Uterus (tissue), 3 donors: ENCODE measurements at regions not wholly inside any gene's neighbourhood (a gene's known extent, or its start where the extent isn't known, plus 50 kb on each side); places are given as distances from the start of the nearest gene placed in this dataset.

Source experiments
- DNase-seq, 2 donors: peaks; one replicate each; pipeline ENCODE4 v3.0.0-alpha.2; 2019 to 2020
- H3K27ac ChIP-seq, 2 donors: fragments of 200-600 bp; sonication (generic); 1 replicate in 1 of 2; 2 replicates in 1 of 2; pipeline ENCODE4 v1.5.1; 2016 to 2018
- H3K27me3 ChIP-seq, 2 donors: fragments of 200-600 bp; sonication (generic); one replicate each; pipeline ENCODE4 v1.5.1; 2018 to 2019; ENCODE audit warnings: control low read depth in 1 of 2
- H3K36me3 ChIP-seq, 2 donors: fragments of 200-600 bp; sonication (generic); one replicate each; pipeline ENCODE4 v1.5.1; 2019; ENCODE audit warnings: control low read depth in 1 of 2
- H3K4me1 ChIP-seq, 2 donors: fragments of 200-600 bp; sonication (generic); one replicate each; pipeline ENCODE4 v1.5.1; 2018 to 2019; ENCODE audit warnings: control low read depth in 1 of 2
- H3K4me3 ChIP-seq, 2 donors: fragments of 200-600 bp; sonication (generic); 1 replicate in 1 of 2; 2 replicates in 1 of 2; pipeline ENCODE4 v1.5.1; 2018 to 2019; ENCODE audit warnings: mild to moderate bottlenecking in 1 of 2
- H3K9me3 ChIP-seq, 2 donors: fragments of 200-600 bp; sonication (generic); one replicate each; pipeline ENCODE4 v1.5.1; 2019; ENCODE audit warnings: control low read depth in 1 of 2
- POLR2A ChIP-seq, 2 donors: fragments of 450-650 bp; IDR thresholded peaks; one replicate each; pipeline ENCODE4 v1.6.1; 2016; ENCODE audit warnings: antibody characterized with exemption in 2 of 2, mild to moderate bottlenecking in 1 of 2, moderate library complexity in 1 of 2
- intact Hi-C: fragments of 100-400 bp; cut with DNase I; formaldehyde crosslinking; loops from one replicate; pipeline ENCODE4 v1.15.1; 2023; ENCODE audit warnings: low total_unique reads
- TF ChIP-seq, protein P1 (sequence below), 4 experiments: fragments of 200-600 bp in 2 of 4; fragments of 450-650 bp in 2 of 4; sonication (generic) in 2 of 4; IDR thresholded peaks; one replicate each; pipeline ENCODE4 v1.5.1; 2016 to 2019; ENCODE audit warnings: antibody characterized with exemption in 4 of 4, mild to moderate bottlenecking in 2 of 4, moderate library complexity in 1 of 4
- donor health status: DM: yes; HTN: yes; CAD: no.

- no peak for DNase-seq
- Histone ChIP-seq H3K4me1 (no peaks in the 10 kb centered on the region), H3K27me3 (no peaks in the 10 kb centered on the region), H3K4me3 (no peak overlapping the region), H3K27ac (no peak overlapping the region), H3K36me3 (no peaks in the 10 kb centered on the region), H3K9me3 (no peaks in the 10 kb centered on the region)
- intact Hi-C loops = no loop called here
- no peak for TF ChIP-seq POLR2A (IDR thresholded peaks at IDR 0.05)
- TF ChIP-seq, protein P1, sequence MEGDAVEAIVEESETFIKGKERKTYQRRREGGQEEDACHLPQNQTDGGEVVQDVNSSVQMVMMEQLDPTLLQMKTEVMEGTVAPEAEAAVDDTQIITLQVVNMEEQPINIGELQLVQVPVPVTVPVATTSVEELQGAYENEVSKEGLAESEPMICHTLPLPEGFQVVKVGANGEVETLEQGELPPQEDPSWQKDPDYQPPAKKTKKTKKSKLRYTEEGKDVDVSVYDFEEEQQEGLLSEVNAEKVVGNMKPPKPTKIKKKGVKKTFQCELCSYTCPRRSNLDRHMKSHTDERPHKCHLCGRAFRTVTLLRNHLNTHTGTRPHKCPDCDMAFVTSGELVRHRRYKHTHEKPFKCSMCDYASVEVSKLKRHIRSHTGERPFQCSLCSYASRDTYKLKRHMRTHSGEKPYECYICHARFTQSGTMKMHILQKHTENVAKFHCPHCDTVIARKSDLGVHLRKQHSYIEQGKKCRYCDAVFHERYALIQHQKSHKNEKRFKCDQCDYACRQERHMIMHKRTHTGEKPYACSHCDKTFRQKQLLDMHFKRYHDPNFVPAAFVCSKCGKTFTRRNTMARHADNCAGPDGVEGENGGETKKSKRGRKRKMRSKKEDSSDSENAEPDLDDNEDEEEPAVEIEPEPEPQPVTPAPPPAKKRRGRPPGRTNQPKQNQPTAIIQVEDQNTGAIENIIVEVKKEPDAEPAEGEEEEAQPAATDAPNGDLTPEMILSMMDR (IDR thresholded peaks at IDR 0.05) = no peak
These were observed 129.1 kb downstream of the TSN start for GRCh38 chr2:121884511-121884921.

- no peak for TF ChIP-seq POLR2A (IDR thresholded peaks at IDR 0.05)
- TF ChIP-seq, protein P1 (IDR thresholded peaks at IDR 0.05) = no peak
- Histone ChIP-seq H3K4me3 (no peak overlapping the region), H3K27ac (no peak overlapping the region), H3K4me1 (no peaks in the 10 kb centered on the region), H3K27me3 (no peaks in the 10 kb centered on the region), H3K36me3 (no peaks in the 10 kb centered on the region), H3K9me3 (no peaks in the 10 kb centered on the region)
- intact Hi-C loops = no loop called here
- DNase-seq = no peak
These were observed 130.6 kb downstream of the TSN start for GRCh38 chr2:121886059-121886458.

GRCh38 chr2:121887513-121888188 lies 132.2 kb downstream of the TSN start:
- Histone ChIP-seq H3K4me1 (no peaks in the 10 kb centered on the region), H3K4me3 (no peak overlapping the region), H3K27me3 (no peaks in the 10 kb centered on the region), H3K27ac (no peak overlapping the region), H3K36me3 (no peaks in the 10 kb centered on the region), H3K9me3 (no peaks in the 10 kb centered on the region)
- no peak for TF ChIP-seq POLR2A (IDR thresholded peaks at IDR 0.05)
- TF ChIP-seq, protein P1 (IDR thresholded peaks at IDR 0.05) = no peak
- intact Hi-C loops = no loop called here
- no peak for DNase-seq

GRCh38 chr2:121888189-121888557 lies 132.7 kb downstream of the TSN start:
- Histone ChIP-seq H3K4me1 (no peaks in the 10 kb centered on the region), H3K9me3 (no peaks in the 10 kb centered on the region), H3K27me3 (no peaks in the 10 kb centered on the region), H3K36me3 (no peaks in the 10 kb centered on the region), H3K4me3 (no peak overlapping the region), H3K27ac (no peak overlapping the region)
- no peak for DNase-seq
- intact Hi-C loops = no loop called here
- no peak for TF ChIP-seq POLR2A (IDR thresholded peaks at IDR 0.05)
- TF ChIP-seq, protein P1 (IDR thresholded peaks at IDR 0.05) = no peak

DNA sequence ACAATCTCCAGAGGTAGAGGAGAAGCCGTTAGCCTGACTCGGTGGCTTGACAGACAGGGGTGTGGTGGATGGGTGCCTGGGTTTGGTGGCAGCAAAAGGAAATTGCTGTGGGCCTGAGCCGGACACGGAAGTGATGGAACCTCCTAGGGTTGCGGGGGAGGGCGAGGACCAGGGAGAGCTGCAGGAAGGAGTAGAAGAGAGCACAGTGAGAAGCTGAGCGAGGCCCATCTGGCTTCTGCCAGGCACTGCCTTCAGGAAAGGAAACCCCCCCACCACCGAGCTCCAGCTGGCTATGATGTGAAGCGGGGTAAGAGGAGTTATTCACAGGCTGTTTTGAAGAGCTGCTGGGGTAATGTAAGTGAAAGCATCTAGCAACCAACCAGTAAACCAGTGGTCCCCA lies 134.6 kb downstream of the TSN start:
- Histone ChIP-seq H3K27ac (no peak overlapping the region), H3K9me3 (no peaks in the 10 kb centered on the region), H3K4me1 (no peaks in the 10 kb centered on the region), H3K27me3 (no peaks in the 10 kb centered on the region), H3K36me3 (no peaks in the 10 kb centered on the region), H3K4me3 (no peak overlapping the region)
- intact Hi-C loops = no loop called here
- TF ChIP-seq, protein P1 (IDR thresholded peaks at IDR 0.05) = no peak
- no peak for TF ChIP-seq POLR2A (IDR thresholded peaks at IDR 0.05)
- no peak for DNase-seq
